ENCODE measurements at regions not wholly inside any gene's neighbourhood (a gene's known extent, or its start where the extent isn't known, plus 50 kb on each side); places are given as distances from the start of the nearest gene placed in this dataset.

- no peak for DNase-seq
Observed at GRCh38 chr10:33406596-33406995, 72.1 kb upstream of the NRP1 start.

- no peak for DNase-seq
Observed at GRCh38 chr10:33402220-33403073, 68.0 kb upstream of the NRP1 start.

GRCh38 chr10:33401300-33401699 is 66.8 kb upstream of the NRP1 start:
- DNase-seq, result no peak

GRCh38 chr10:33398796-33399195 is 64.3 kb upstream of the NRP1 start:
- DNase-seq, result no peak

- DNase-seq, result no peak
Observed at GRCh38 chr10:33396938-33397337, 62.5 kb upstream of the NRP1 start.

GRCh38 chr10:33396279-33396678 is 61.8 kb upstream of the NRP1 start:
- no peak for DNase-seq

- peak; percentile 30 for DNase-seq
Observed at GRCh38 chr10:33395201-33395600, 60.7 kb upstream of the NRP1 start.

GRCh38 chr10:33392706-33393105 is 58.2 kb upstream of the NRP1 start:
- no peak for DNase-seq

GRCh38 chr10:33391611-33392465 is 57.4 kb upstream of the NRP1 start:
- no peak for DNase-seq

GRCh38 chr10:33390046-33390445 is 55.6 kb upstream of the NRP1 start:
- no peak for DNase-seq

- no peak for DNase-seq
Observed at GRCh38 chr10:33388785-33389184, 54.3 kb upstream of the NRP1 start.

GRCh38 chr10:33388382-33388781 is 53.9 kb upstream of the NRP1 start:
- no peak for DNase-seq

GRCh38 chr10:33387720-33388119 is 53.3 kb upstream of the NRP1 start:
- DNase-seq, result no peak

GRCh38 chr10:33386926-33387325 is 52.5 kb upstream of the NRP1 start:
- DNase-seq, result no peak

- no peak for DNase-seq
Observed at GRCh38 chr10:33385686-33386085, 51.2 kb upstream of the NRP1 start.

GRCh38 chr10:33385015-33385414 is 50.5 kb upstream of the NRP1 start:
- no peak for DNase-seq

Measured in inflammatory macrophage (primary cell).